Renal pelvis (tissue), 1 donor: ENCODE measurements at regions not wholly inside any gene's neighbourhood (a gene's known extent, or its start where the extent isn't known, plus 50 kb on each side); places are given as distances from the start of the nearest gene placed in this dataset.
A peak's percentile ranks its signal among the peaks of the same experiment; 100 is the strongest.
"Not testable (repeated sequence)": the region's sequence is repeated elsewhere in the genome, so short reads cannot be mapped to it uniquely, and the experiment has no call there.

Experiments used
- DNase-seq: peaks from one replicate; pipeline ENCODE4 v3.0.0-alpha.2; 2013

DNA sequence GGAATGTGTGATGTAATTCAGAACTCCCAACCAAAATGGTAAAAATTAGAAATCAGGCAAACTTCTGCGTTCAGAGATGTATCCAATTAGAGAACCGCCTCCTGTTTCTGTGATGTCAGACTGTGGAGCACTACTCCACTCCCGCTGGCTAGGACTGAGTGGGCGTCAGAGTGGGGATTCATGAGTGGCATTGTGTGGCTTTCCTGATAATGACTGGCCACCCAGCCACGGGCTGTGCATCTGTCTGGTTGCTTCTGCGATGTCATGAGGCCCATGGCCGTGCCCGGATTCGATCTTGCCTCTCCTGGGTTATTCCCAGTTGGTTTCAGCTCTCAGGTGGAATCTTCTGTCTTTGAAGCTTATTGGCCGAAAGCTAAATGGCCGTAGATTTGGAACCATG is 87.1 kb upstream of the KCNA1 start:
- no peak for DNase-seq

DNA sequence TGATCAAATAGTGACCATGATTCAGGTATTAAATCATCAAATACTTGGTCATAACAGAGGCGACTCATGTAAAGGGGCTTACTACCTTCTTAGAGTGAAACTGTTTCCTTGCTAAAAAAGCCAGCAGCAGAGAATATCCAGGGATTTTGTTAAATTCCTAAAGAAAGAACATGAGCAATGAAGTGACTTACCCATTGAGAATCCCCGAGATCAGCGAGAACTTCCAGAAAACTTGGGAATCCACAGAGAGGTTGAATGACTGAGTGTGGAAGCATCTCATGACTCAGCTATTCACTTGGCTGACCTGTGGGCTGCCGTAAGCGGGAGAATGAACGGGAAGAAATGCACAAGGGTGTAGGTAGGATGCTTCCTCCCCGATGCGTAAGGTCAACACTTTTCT is 85.3 kb upstream of the KCNA1 start:
- DNase-seq, result no peak

DNA sequence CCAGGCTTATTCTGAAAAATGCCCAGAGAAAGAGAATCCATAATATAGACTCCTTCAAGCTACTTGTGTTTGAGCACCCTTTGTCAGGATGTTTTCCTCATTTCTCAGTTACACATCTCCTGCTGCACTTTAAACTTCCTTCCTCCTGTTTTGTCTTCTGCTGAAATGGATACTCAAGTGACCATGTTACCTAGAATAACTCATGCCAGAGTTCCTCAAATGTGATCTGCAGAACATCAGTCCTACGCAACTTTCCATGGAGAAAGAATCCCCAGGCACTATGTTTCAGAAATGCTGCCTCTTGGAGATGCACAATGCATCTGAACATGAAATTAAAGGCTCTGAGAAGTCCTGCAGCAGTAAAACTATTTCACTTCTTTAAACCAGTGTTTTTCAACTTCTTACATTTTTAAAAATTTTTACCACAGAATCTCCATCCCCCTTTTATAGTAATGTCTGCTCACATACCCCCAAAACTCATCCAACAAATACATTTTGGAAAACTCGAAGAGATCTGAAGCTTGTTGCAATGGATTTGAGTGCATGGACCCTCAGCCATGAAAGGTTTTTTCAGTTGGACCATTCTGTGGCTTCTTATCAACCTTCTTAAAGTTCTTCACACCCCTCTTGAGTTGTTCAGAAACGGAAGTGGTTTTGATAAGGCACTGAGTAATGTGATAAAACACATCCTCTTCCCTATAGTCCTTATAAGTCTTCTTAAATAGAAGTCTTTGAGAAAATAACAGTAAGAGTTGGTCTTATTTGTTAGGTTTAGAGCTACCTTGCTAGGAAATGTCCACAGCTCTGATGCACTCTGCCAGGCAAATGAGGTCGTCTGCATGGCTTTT is 84.5 kb upstream of the KCNA1 start:
- DNase-seq, result no peak

DNA sequence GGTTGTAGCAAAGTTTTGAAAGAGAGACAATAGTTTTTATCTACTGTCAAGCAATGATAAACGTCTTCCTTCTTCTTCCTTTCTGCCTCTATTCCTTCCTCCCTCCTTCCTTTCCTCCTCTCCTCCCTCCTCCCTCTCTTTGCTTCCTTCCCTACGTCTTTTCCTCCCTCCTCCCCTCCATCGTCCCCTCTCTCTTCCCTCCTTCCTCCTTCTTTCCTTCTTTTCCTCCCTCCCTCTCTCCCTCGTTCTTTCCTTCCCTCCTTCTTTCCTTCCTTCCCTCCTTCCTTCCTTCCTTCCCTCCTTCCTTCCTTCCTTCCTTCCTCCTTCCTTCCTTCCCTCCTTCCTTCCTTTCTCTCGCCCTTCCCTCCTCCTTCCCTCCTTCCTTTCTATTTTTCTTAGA is 82.8 kb upstream of the KCNA1 start:
- DNase-seq, result no peak

DNA sequence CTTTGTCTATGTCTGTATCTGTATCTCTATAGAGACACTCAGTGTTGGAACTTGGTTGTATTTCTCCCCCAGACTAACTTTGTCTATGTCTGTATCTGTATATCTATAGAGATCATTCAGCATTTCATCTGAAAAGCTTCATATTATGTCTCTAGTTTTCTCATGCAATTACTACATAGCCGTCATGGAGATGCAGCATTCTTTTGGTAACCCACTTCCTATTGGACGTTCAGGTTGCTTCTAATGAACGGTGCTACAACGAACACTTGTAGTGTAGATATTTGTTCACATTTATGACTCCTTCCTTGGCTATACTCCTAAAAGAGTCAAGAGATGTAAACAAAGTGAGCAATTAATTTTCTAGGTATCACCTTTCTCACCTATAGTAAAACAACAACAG is 81.5 kb upstream of the KCNA1 start:
- DNase-seq, result no peak

DNA sequence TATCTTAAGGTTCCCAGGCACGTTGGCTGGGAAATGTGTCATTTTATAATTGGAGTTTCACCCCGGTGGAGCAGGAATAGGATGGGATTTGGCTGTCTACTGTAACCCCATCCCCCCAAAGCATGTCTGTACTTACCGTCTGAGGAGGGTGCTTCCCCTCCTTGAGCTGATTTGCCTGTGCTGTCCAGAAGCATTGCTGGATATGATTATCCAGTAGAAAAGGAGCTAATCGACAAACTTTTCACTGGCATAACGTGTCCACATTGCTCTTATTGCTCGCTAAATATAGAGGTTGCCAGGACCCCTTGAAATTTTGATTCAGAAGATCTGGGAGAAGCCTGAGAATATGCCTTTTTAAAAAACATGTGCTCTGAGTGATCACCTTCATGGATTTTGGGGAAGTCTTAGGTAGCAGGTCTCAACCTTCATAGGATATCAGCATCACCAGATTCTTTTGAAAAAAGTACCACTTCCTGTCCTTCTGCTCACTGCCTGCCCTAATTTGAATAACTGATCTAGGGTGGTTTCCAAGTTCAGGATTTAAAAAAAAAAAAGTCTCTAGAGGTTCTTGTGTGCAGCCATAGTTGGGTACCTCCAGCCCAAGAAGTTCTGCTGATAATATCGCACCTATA is 80.4 kb upstream of the KCNA1 start:
- DNase-seq, result no peak

DNA sequence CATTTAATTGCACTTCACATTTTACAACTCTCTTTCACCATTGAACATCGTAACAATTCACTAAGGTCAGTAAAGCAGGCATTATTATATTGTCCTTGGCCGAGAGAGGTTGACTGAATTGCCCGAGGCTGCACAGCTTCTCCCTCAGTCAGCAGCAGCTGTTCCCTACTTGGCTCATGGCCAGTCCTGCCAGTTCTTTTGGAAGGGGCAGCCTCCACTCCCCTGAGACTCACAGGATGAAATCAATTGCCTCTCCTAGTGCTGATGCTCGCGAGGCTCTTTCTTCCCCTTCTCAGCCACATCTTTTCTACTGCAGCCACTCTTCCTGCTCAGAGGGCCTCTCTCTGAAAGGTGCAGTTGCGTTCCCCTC is 79.9 kb upstream of the KCNA1 start:
- DNase-seq, result no peak

DNA sequence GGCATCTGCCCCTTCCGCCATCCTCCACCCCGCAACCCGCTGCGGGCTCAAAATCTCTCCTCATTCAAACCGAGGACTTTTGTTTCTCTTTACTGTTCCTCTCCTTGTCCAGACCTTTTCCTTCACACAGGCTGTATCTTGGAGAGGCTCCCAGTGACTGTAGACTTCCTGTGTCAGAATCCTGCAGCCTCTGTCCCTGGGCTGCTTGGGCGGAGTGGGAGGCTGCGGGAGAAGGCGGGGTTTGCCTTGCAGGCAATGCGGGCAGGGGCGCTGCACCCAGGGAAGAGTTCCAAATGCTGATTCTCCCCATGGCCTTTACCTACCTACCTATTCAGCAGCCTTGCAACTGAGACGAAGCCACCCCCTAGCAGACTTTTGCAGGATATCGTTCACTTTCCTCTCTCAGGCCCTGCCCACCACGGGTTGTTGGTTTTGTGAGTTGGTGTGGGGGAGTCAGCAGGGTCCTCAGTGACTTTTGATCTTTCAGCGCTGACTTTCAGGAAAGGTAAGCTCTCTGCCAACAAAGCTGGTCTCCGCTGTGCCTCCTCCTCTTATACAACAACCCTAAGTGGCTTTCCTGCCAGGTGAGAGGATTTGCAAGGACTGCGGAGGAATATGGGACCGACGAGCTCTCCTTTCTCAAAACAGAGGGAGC is 79.0 kb upstream of the KCNA1 start:
- peak; percentile 38 for DNase-seq

DNA sequence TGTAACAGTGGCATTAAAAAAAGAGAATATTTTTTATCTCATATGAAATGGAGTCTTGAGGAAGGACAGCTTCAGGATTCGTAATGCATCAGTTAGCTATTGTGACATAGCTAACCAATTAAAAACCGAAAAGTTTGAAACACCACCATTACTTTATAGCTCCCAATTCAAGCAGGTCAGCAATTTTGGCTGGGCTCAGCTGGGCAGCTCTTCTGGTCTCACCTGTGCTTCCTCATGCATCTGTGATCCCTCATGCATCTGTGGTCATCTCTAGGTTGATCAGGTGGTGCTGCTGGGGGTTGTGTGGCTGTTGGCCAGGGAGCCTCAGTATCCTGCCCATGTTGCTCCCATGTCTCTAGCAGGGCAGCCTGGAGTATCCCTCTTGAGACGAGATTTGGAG is 76.7 kb upstream of the KCNA1 start:
- DNase-seq, result no peak

DNA sequence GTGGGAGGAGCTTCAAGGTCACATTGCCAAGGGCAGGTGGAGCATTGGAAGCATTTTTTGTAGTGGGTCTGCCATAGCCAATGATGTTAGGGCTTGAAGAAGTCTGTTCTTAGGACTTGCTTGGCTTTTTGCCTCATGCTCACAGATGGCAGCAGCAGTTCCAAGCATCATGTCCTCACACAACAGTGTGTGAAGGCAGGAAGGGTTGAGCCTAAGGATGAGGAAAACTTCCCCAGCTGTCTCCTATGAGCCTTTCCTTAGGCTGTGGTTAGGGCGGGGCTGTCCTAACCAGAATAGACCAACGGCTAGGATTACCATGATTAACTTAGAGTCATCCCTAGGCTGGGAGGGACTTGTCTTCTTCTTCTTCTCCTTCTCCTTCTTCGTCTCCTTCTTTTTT is 76.2 kb upstream of the KCNA1 start:
- no peak for DNase-seq

DNA sequence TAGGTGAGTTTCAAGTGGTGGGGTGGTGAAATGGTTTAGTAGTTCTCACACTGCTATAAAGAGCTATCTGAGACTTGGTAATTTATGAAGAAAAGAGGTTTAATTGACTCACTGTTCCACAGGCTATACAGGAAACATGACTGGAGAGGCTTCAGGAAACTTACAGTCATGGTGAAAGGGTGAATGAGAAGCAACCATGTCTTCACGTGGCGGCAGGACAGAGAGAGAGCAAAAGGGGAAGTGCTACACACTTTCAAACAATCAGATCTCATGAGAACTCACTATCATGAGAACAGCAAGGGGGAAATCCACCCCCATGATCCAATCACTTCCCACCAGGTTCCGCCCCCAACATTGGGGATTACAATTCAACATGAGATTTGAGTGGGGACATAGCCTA is 67.3 kb upstream of the KCNA1 start:
- not testable (repeated sequence) for DNase-seq

DNA sequence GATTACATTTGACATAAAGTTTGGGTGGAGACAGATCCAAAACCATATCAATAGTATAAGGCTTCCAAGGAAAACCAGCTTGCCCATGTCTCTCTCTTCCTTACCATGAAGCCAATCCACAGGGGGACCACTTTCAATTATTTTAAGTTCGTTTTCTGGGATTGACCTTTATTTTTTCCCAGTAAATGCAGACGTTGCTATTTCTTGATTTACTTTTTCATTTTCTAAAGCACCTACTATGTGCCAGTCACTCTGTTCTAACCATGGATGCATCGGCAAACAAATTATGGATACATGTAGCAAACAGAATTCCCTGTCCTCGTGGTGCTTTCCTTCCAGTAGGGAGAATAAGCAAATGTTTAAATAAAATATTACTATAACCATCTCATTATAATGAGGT is 65.8 kb upstream of the KCNA1 start:
- no peak for DNase-seq

DNA sequence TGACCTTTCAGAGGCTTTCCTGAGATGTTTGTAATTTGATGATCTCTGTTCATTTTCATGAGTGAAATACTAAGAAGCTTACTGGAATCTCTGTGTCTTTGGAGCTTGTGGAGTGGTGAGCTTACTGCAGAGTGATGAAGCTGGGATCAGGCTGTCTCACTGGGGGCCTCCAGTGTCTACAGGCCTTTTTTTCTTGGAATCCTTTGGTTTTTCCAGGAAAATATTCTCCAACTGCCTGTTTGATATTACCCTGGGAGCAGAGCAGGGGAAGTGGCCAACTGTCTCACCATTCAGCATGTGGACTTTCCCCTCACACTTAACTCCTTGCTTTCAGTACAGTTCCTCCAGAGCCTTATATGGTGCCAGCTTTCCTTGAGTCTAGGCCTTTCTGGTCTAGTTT is 62.0 kb upstream of the KCNA1 start:
- DNase-seq, result no peak

DNA sequence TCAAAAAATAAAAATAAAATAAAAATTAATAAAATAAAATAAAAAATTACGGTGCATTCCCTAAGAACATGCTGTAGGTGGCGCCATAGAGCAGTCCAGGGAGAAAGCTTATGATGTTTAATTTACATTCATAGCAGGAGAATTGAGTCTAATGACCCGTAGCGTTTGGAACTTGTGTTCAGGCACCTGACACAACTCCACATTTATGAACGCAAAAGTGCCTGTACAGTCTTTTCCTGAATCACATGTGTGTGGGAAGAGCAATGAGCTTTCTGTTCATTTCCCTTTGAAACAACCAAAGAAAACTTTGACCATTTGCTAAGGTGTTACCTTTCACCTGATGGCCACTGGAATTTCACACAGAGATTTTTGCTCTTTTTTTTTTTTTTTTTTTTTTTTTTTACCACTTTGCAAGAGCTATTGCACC is 60.6 kb upstream of the KCNA1 start:
- peak; percentile 57 for DNase-seq

DNA sequence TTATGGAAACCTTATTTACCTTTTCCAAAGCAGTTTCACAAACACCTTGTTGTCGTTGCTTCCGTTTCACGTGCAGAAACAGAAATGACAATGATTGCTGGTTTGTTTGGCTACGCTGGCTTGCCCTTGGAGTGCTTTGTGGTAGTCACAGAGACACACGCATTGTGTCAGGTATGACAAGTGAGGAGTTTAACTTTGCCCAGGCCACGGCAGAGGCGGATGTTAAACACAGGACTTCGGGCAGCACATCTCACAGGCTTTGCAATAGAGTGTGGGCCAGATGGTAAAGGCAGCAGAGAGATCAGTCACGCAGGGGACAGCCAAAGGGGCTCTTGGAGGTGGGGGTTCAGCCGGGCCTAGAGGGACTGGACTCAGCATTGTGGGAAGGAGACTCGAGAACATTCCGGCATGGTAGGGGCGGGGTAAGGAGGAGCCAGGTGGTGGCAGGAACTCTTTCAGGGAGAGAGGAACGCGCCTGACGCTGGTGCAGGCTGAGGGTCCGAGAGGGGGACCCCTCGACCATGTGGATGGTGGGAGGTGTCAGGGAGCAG is 59.8 kb upstream of the KCNA1 start:
- no peak for DNase-seq

DNA sequence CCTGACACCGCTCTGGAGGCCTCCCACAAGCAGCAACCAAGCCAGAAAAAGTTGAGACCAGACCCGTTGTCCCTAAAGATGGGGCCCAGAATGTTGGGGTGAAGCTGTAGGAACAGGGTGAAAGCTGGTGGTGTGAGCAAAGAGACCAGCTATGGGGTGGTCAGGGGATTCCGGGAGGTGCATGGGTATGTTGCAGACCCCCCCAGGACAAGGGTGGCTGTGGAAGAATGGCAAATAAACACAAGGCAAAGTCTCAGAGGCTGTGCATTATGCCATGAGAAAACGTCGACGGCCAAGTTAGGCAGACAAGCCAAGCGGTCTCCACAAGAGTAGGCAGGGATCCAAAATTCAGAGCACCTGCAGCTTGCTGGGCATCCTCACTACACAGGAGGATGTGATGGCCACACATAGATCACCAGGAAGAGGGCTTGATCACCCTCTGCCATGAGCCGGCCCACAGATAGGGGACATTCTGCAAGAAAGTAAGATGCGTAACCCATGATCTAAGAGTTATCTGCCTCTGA is 58.8 kb upstream of the KCNA1 start:
- no peak for DNase-seq

DNA sequence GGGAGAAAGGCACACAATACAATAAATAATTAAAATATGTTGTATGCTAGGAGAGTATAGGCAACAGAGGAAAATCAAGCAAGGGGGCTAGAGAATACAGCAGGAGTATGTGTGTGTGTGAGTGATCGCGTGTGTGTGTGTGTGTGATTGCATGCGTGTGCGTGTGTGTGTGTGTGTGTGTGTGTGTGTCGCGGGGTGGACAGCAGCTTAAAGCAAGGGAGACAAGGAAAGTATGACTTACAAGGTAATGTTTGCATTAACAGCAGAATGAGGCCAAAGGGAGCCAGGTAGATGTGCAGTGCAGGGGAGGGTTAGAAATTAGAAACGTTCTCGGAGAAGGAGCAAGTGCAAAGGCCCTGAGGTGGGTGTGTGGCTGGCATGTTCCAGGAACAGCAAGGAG is 57.4 kb upstream of the KCNA1 start:
- no peak for DNase-seq

DNA sequence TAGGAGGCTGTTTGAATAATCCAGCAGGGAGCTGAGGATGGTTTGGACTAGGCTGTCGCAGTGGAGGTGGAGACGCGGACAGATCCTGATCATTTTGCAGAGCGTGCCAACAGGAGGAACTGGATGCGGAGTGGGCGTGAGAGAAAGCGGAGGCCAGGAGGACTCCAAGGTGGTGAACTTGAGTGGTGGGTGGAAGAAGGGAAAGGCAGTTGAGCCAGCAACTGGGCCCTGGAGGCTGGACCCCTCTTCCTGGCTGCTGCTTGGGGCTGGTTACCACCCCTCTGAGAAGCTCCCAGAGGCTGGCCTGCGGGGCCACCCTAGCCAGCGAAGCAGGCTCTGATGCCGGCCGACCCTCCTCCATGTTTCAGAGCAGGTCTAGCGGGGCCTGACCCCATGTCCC is 56.8 kb upstream of the KCNA1 start:
- DNase-seq, result no peak

DNA sequence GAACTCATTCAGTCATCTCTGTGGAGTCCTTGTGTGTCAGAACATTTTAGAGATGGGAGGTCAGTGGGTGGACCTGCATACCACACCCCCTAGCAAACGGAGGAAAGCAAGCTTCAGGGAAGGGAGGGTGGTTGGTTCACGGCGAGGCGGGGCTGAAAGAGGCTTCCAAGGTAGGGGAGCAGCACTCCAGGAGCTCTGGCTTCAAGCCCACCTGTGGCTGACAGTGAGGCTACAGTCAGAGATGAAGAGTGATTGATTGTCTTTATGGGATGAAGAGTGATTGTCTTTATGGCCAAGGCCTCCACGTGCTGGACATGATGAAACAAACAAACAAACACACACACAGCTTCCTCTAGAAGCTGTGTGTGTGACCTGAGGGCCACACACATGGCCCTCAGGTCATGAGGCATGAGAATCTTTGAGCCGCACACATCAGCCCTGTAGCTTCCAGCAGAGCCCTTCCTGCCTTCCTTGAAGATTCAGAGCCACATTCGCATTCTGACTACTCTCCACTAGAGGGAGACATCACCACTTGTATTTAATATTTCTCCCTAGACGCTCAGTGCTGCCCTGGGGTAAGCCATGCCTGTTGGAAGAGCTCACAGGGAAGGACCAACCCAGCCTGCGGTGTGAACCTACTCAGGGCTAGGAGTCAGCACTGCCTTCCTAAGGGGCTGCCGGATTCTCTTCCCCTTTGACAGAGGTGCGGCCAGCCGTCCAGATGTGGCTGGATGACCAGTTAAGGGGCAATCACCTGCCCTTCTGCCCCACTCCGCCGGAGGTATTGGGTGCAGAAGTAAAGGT is 54.4 kb upstream of the KCNA1 start:
- peak; percentile 85 for DNase-seq

DNA sequence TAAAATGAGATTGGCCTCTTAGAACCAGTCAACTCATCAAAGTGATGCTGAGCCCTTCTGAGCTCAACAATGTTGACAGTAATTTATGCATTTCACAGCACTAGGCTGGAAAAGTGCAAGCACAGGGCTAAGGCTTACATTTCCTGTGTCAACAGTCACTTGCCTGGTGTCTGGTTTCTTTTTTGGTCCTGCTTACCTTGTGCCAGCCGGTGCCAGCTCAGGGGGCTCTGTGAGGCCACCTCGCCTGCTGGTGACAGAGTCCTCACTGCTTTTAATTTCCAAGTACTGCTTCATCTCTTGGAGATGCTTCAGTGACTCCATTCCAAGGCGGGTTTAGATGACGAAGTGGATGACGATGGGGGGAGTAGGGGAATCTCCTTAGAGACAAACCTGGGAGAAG is 53.1 kb upstream of the KCNA1 start:
- DNase-seq, result peak; percentile 44

DNA sequence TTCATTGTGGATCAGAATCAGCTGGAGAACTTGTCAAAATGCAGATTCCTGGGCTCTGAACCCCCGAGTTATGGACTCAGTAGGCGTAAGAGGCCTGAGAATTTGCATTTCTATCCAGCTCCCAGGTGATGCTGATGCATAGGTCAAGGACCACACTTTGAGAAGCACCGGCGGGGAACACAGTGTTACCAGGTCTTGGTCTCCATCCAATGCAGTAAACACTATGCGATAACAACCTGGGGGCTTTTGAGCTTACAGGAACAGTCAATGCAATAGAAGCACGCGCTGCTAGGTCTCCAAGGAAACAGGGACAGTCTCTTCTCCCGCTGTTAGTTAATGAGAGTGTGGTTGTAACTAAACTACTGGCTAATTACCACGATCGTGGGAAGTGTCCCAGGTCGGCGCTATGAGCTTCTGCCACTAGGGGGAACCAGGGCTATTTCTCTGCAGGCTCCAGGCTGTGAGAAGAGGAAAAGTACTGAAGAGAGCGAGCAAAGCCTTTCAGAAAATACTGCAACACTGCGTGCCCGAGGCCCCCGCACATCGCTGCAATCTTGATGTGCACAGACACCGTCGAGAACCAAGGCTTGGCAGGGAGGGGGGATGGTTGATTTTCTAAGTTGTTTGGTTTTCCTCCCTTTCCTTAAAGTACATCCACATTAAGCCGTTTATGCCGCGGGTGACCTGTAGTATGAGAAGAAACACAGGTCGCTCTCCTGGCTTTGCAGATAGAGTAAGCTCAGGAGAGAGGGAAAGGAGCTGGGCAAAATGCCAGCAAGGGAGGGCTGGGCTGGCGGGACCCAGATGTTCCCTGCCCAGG is 52.0 kb upstream of the KCNA1 start:
- peak; percentile 81 for DNase-seq
